ENCODE measurements at regions not wholly inside any gene's neighbourhood (a gene's known extent, or its start where the extent isn't known, plus 50 kb on each side); places are given as distances from the start of the nearest gene placed in this dataset.

GRCh38 chr4:20532116-20532790, 168.0 kb upstream of the PACRGL start:
- TF ChIP-seq YY1 (IDR thresholded peaks at IDR 0.05; ENCODE audit: insufficient read depth, insufficient read length), result no peak
- TF ChIP-seq ZNF274 (IDR thresholded peaks at IDR 0.05; ENCODE audit: low read depth, low read length), result no peak
